Tibial nerve (tissue), 4 donors: ENCODE measurements at regions not wholly inside any gene's neighbourhood (a gene's known extent, or its start where the extent isn't known, plus 50 kb on each side); places are given as distances from the start of the nearest gene placed in this dataset.
"Not testable (repeated sequence)": the region's sequence is repeated elsewhere in the genome, so short reads cannot be mapped to it uniquely, and the experiment has no call there.

Source experiments
- DNase-seq, 2 donors: peaks; one replicate each; pipeline ENCODE4 v3.0.0-alpha.2; 2019; ENCODE audit warnings: low spot score in 2 of 2
- H3K27ac ChIP-seq, 4 donors: fragments of 200-600 bp; sonication (generic) in 3 of 4; one replicate each; pipeline ENCODE4 v1.5.1; 2017 to 2019; ENCODE audit warnings: mild to moderate bottlenecking in 1 of 4
- H3K27me3 ChIP-seq, 2 donors: fragments of 200-600 bp; sonication (generic) in 1 of 2; one replicate each; pipeline versions ENCODE4 v1.5.1 to v1.6.0; 2017 to 2019
- H3K36me3 ChIP-seq, 3 donors: fragments of 200-600 bp; sonication (generic); one replicate each; pipeline ENCODE4 v1.5.1; 2018 to 2019
- H3K4me1 ChIP-seq, 4 donors: fragments of 200-600 bp; sonication (generic) in 3 of 4; one replicate each; pipeline ENCODE4 v1.5.1; 2017 to 2019
- H3K4me3 ChIP-seq, 4 donors: fragments of 200-600 bp; sonication (generic) in 3 of 4; one replicate each; pipeline ENCODE4 v1.5.1; 2017 to 2019; ENCODE audit warnings: mild to moderate bottlenecking in 1 of 4, moderate library complexity in 1 of 4
- H3K9me3 ChIP-seq, 4 donors: fragments of 200-600 bp; sonication (generic) in 3 of 4; one replicate each; pipeline ENCODE4 v1.5.1; 2017 to 2019
- EP300 ChIP-seq, 2 donors: sonication (generic); formaldehyde crosslinking; IDR thresholded peaks; one replicate each; pipeline ENCODE4 v1.6.1; 2017; ENCODE audit warnings: antibody characterized with exemption in 2 of 2, mild to moderate bottlenecking in 1 of 2
- POLR2A ChIP-seq, 2 donors: fragments of 450-650 bp; IDR thresholded peaks; one replicate each; pipeline ENCODE4 v1.6.1; 2017; ENCODE audit warnings: antibody characterized with exemption in 2 of 2, mild to moderate bottlenecking in 2 of 2, moderate library complexity in 2 of 2
- WGBS, 2 donors: methylation state at CpG; one replicate each; pipeline ENCODE4 v1.1.5; 2018; 5-methylcytosine and 5-hydroxymethylcytosine counted together
- TF ChIP-seq, protein P1 (sequence below), 5 experiments: fragments of 200-600 bp in 3 of 5; fragments of 450-650 bp in 2 of 5; sonication (generic) in 3 of 5; IDR thresholded peaks; one replicate each; pipeline ENCODE4 v1.5.1; 2016 to 2019; ENCODE audit warnings: antibody characterized with exemption in 5 of 5, mild to moderate bottlenecking in 3 of 5, moderate library complexity in 2 of 5

- WGBS, 2 donors = 85% methylated on average over 8 of the region's 8 CpGs
- Histone ChIP-seq H3K27me3 (peaks cover 0 to 6% of the 10 kb centered on the region in 2 donors), H3K27ac (no peak overlapping the region), H3K36me3 (no peaks in the 10 kb centered on the region), H3K4me1 (peaks cover 0 to 19% (median 11%) of the 10 kb centered on the region in 4 donors), H3K4me3 (peak overlapping the region in 3 of 4 donors; percentile 39 to 46 (median 43)), H3K9me3 (peaks cover 0 to 6% (median 0%) of the 10 kb centered on the region in 4 donors)
- DNase-seq = no peak
- TF ChIP-seq POLR2A (IDR thresholded peaks at IDR 0.05) (no peak), EP300 (IDR thresholded peaks at IDR 0.05) (no peak)
- TF ChIP-seq, protein P1, sequence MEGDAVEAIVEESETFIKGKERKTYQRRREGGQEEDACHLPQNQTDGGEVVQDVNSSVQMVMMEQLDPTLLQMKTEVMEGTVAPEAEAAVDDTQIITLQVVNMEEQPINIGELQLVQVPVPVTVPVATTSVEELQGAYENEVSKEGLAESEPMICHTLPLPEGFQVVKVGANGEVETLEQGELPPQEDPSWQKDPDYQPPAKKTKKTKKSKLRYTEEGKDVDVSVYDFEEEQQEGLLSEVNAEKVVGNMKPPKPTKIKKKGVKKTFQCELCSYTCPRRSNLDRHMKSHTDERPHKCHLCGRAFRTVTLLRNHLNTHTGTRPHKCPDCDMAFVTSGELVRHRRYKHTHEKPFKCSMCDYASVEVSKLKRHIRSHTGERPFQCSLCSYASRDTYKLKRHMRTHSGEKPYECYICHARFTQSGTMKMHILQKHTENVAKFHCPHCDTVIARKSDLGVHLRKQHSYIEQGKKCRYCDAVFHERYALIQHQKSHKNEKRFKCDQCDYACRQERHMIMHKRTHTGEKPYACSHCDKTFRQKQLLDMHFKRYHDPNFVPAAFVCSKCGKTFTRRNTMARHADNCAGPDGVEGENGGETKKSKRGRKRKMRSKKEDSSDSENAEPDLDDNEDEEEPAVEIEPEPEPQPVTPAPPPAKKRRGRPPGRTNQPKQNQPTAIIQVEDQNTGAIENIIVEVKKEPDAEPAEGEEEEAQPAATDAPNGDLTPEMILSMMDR (IDR thresholded peaks at IDR 0.05) = no peak
Measured at GRCh38 chr6:13874191-13874549, 50.6 kb upstream of the RNF182 start.

DNA sequence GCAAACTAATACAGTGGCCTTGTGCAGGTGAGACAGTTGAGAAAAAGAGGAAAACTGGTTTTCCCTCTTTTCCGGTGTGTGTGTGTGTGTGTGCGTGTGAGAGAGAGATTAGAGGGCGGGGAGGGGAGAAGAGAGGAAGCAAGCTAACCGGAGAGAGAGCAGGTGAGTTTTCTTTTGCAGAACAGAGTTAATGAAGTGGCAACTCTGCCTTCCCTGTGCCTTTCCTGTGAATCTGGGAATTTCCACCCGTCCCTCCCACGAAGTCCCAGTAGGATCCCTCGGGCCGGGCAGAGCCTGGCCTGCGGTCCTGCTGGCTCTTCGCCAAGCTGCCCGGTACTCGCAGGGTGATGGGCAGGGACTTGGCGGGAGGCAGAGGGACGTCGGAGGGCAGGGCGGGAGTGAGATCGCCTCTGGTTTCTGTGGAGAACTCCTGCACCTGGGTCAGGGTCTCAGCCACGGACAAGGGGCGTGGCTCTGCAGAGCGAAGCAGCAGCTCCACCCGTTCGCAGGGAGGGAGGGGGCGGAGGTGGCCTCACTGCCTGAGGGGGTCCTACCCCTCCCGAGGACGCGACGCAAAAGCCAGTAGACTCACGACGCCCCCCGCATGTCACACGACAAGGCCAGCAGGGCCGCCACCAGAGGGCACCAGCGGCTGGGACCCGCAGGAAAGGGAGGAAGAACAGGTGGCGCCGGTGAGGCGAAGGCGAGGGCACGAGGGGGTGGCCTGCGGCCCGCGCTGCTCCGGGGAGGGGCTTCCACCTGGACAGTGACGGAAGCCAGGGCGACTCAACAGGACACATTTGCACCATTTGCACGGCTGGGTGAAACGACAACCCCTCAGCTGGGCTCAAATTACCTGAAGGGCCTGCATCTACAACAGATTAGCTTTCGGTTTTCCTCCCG is 51.2 kb upstream of the RNF182 start:
- peak; percentile 16 to 18 for DNase-seq

GRCh38 chr6:13872681-13873080 is 52.1 kb upstream of the RNF182 start:
- Histone ChIP-seq H3K27ac (no peak overlapping the region), H3K4me1 (peaks cover 0 to 19% (median 11%) of the 10 kb centered on the region in 4 donors), H3K27me3 (peaks cover 0 to 6% of the 10 kb centered on the region in 2 donors), H3K9me3 (no peaks in the 10 kb centered on the region), H3K36me3 (no peaks in the 10 kb centered on the region), H3K4me3 (no peak overlapping the region)
- WGBS, 2 donors = 91% methylated on average over 2 of the region's 2 CpGs
- no peak for DNase-seq
- TF ChIP-seq, protein P1 (IDR thresholded peaks at IDR 0.05) = no peak
- TF ChIP-seq EP300 (IDR thresholded peaks at IDR 0.05) (no peak), POLR2A (IDR thresholded peaks at IDR 0.05) (no peak)

More for the DNA sequence above, 51.2 kb upstream of the RNF182 start:
- peaks cover 0 to 4% (median 0%) of the 10 kb centered on the region in 4 donors for H3K9me3 ChIP-seq
- H3K36me3 ChIP-seq = no peaks in the 10 kb centered on the region
- peak overlapping the region; percentile 15 to 46 (median 41) for H3K4me3 ChIP-seq
- TF ChIP-seq, protein P1 (IDR thresholded peaks at IDR 0.05) = peak; percentile 51 to 67 (median 61)
- TF ChIP-seq POLR2A (IDR thresholded peaks at IDR 0.05) = no peak
- no peak overlapping the region for H3K27ac ChIP-seq
- WGBS, 2 donors = 11 to 15% methylated on average over 39 to 42 of the region's 49 CpGs
- peaks cover 0 to 6% of the 10 kb centered on the region in 2 donors for H3K27me3 ChIP-seq
- H3K4me1 ChIP-seq = peaks cover 0 to 19% (median 11%) of the 10 kb centered on the region in 4 donors

DNA sequence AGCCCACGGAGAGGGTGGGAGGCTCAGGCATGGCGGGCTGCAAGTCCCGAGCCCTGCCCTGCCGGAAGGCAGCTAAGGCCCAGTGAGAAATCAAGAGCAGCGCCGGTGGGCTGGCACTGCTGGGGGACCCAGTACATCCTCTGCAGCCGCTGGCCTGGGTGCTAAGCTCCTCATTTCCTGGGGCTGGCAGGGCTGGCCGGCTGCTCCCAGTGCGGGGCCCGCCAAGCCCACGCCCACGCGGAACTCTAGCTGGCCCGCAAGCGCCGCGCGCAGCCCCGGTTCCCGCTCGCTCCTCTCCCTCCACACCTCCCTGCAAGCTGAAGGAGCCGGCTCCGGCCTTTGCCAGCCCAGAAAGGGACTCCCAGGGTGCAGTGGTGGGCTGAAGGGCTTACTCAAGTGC is 52.7 kb upstream of the RNF182 start:
- H3K36me3 ChIP-seq, H3K27me3 ChIP-seq, H3K4me3 ChIP-seq, H3K27ac ChIP-seq, DNase-seq, H3K9me3 ChIP-seq: not testable (repeated sequence)
- H3K4me1 ChIP-seq = peaks cover 0 to 19% (median 11%) of the 10 kb centered on the region in 4 donors
- WGBS, 2 donors = 89 to 95% methylated on average over 6 to 21 of the region's 23 CpGs

DNA sequence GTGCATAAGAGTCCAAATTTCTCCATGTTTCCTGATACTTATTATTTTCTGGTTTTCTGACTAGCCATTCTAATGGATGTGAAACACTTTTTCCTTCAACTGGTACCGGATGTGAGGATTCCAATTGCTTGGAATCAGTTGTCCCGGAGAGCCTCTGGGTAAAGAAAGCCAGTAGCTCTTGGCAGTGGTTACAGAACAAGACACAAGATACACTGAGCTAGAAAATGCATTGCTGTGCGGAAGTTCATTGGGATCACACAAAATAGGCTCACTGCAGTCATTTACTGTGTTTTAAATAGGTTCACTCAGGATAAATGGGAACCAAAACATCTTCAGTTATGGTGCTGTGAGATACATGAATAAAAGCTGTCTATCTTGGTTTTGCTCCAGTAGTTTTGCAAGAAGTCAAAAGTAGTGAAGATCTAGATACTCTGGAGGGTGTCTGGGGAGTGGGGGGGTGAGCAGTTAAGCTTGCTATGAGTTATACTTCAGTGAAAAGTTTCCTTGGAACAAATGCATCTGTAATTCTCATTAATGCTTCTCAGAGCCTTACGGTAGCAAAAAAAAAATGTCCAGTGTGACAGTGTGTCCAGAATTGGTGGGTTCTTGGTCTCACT is 54.4 kb upstream of the RNF182 start:
- Histone ChIP-seq H3K4me3 (no peak overlapping the region), H3K27ac (no peak overlapping the region), H3K4me1 (peaks cover 0 to 19% (median 11%) of the 10 kb centered on the region in 4 donors), H3K27me3 (peaks cover 0 to 6% of the 10 kb centered on the region in 2 donors), H3K36me3 (no peaks in the 10 kb centered on the region), H3K9me3 (no peaks in the 10 kb centered on the region)
- TF ChIP-seq EP300 (IDR thresholded peaks at IDR 0.05) (no peak), POLR2A (IDR thresholded peaks at IDR 0.05) (no peak)
- TF ChIP-seq, protein P1 (IDR thresholded peaks at IDR 0.05) = no peak
- 37 to 48% methylated on average over 4 of the region's 4 CpGs for WGBS, 2 donors
- DNase-seq = no peak
